PC-3 (cell line): ENCODE measurements at regions not wholly inside any gene's neighbourhood (a gene's known extent, or its start where the extent isn't known, plus 50 kb on each side); places are given as distances from the start of the nearest gene placed in this dataset.
A peak's percentile ranks its signal among the peaks of the same experiment; 100 is the strongest.

ENCODE experiments used
- ATAC-seq: fragments of 200-7000 bp; cut with Tn5 transposase; 2 replicates; pipeline ENCODE4 v1.9.1; 2020; ENCODE audit warnings: mild to moderate bottlenecking, moderate library complexity
- BruUV-seq: library from RNA; stranded (reverse); fragments of 400-500 nt; replicated peaks from 2 replicates; lab custom pipeline; 2021; lab: Mats Ljungman, UMichigan
- CTCF ChIA-PET: fragments of 300-600 bp; sonication (Branson Sonifier 250); formaldehyde crosslinking; loops from one replicate; lab custom pipeline; 2022; ENCODE audit warnings: antibody characterized with exemption; lab: Charles Lee
- POLR2A ChIA-PET: fragments of 300-600 bp; sonication (Branson Sonifier 250); formaldehyde crosslinking; loops from one replicate; lab custom pipeline; 2022; ENCODE audit warnings: antibody characterized with exemption; ENCODE audit not compliant: unreplicated experiment; lab: Charles Lee
- DNase-seq: peaks from one replicate; pipeline ENCODE4 v3.0.0-alpha.2; 2015
- H2AFZ ChIP-seq: fragments of 300-600 bp; sonication (generic); 2 replicates; pipeline ENCODE4 v1.6.0; 2016; ENCODE audit warnings: antibody characterized with exemption, low read length
- H3F3A ChIP-seq: fragments of 300-600 bp; sonication (generic); one replicate; pipeline ENCODE4 v1.6.0; 2017; ENCODE audit warnings: antibody characterized with exemption, low read length, control low read depth, mild to moderate bottlenecking; ENCODE audit not compliant: unreplicated experiment
- H3K27ac ChIP-seq: fragments of 300-600 bp; sonication (generic); 2 replicates; pipeline ENCODE4 v1.5.1; 2016; ENCODE audit warnings: mild to moderate bottlenecking, low read length
- H3K27me3 ChIP-seq: fragments of 300-600 bp; sonication (generic); 2 replicates; pipeline ENCODE4 v1.6.1; 2016; ENCODE audit warnings: low read length, mixed read lengths
- H3K36me3 ChIP-seq: fragments of 300-600 bp; sonication (generic); 2 replicates; pipeline ENCODE4 v1.6.1; 2016; ENCODE audit warnings: low read depth, mixed run types, low read length, mixed read lengths
- H3K4me1 ChIP-seq: fragments of 300-600 bp; sonication (generic); 2 replicates; pipeline ENCODE4 v1.5.1; 2016; ENCODE audit warnings: low read length; ENCODE audit not compliant: insufficient read depth
- H3K4me2 ChIP-seq: fragments of 300-600 bp; sonication (generic); 2 replicates; pipeline ENCODE4 v1.6.0; 2016; ENCODE audit warnings: low read length
- H3K4me3 ChIP-seq: fragments of 300-600 bp; sonication (generic); 2 replicates; pipeline ENCODE4 v1.5.1; 2016; ENCODE audit warnings: mild to moderate bottlenecking, low read length, mixed read lengths
- H3K79me2 ChIP-seq: fragments of 300-600 bp; sonication (generic); 2 replicates; pipeline ENCODE4 v1.6.1; 2017; ENCODE audit warnings: low read length, mixed read lengths
- H3K9ac ChIP-seq: fragments of 300-600 bp; sonication (generic); 2 replicates; pipeline ENCODE4 v1.6.0; 2016; ENCODE audit warnings: mild to moderate bottlenecking, low read length
- H3K9me2 ChIP-seq: fragments of 300-600 bp; sonication (generic); replicated peaks from 2 replicates; pipeline ENCODE4 v1.6.1; 2016; ENCODE audit warnings: mixed run types, low read length, mixed read lengths
- H3K9me3 ChIP-seq: fragments of 300-600 bp; sonication (generic); 2 replicates; pipeline ENCODE4 v1.6.1; 2016; ENCODE audit warnings: low read length, mixed read lengths
- H4K20me1 ChIP-seq: fragments of 300-600 bp; sonication (generic); 2 replicates; pipeline ENCODE4 v1.6.1; 2016; ENCODE audit warnings: low read length, mixed read lengths
- EZH2 ChIP-seq: fragments of 300-600 bp; sonication (generic); IDR thresholded peaks from one replicate; pipeline ENCODE4 v1.6.1; 2017; ENCODE audit warnings: antibody characterized with exemption, mild to moderate bottlenecking, low read length; ENCODE audit not compliant: unreplicated experiment
- EZH2phosphoT487 ChIP-seq: fragments of 300-600 bp; sonication (generic); IDR thresholded peaks from 2 replicates; pipeline ENCODE4 v1.6.1; 2018; ENCODE audit warnings: mild to moderate bottlenecking, antibody characterized with exemption, low read length, borderline replicate concordance
- intact Hi-C: fragments of 100-400 bp; cut with micrococcal nuclease; formaldehyde crosslinking; loops from 2 replicates; pipeline ENCODE4 v1.9.0; 2023
- TF ChIP-seq, protein P1 (sequence below): fragments of 300-600 bp; sonication (generic); conservative IDR thresholded peaks from 2 replicates; pipeline ENCODE4 v1.5.1; 2017; ENCODE audit warnings: antibody characterized with exemption, low read depth, mild to moderate bottlenecking, low read length

DNA sequence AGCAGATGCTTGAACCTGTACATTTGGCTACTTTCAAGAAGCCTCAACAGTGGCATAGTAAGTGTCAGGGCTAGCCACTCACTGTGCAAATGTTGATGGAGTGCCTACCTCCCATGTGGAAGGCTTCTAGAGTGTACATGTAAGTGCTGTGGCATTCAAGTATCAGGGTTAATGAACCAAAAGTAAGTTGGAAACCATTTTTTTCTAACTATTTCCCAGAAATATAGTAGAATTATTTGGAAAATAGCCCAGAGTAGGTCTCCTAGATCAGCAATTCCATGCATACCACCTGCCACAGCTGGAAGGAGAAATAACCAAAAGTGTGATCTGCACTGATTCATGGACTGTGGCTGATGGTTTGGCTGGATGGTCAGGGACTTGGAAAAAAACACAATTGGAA lies 53.3 kb downstream of the FOXD1 start:
- Histone ChIP-seq H3K27ac (no peak overlapping the region), H3K9ac (no peak overlapping the region), H3K4me3 (no peak overlapping the region), H3K36me3 (no peaks in the 10 kb centered on the region), H3K9me2 (no peaks in the 10 kb centered on the region), H3K4me2 (no peak overlapping the region), H3F3A (no peaks in the 10 kb centered on the region), H4K20me1 (no peaks in the 10 kb centered on the region), H3K27me3 (no peaks in the 10 kb centered on the region), H2AFZ (no peak overlapping the region), H3K79me2 (no peaks in the 10 kb centered on the region), H3K4me1 (no peaks in the 10 kb centered on the region), H3K9me3 (no peaks in the 10 kb centered on the region)
- ATAC-seq = no peak
- no TSS peak for BruUV-seq
- intact Hi-C loops = no loop called here
- ChIA-PET CTCF (no interaction called here), POLR2A (no interaction called here)
- TF ChIP-seq EZH2 = no peak
- TF ChIP-seq, protein P1, sequence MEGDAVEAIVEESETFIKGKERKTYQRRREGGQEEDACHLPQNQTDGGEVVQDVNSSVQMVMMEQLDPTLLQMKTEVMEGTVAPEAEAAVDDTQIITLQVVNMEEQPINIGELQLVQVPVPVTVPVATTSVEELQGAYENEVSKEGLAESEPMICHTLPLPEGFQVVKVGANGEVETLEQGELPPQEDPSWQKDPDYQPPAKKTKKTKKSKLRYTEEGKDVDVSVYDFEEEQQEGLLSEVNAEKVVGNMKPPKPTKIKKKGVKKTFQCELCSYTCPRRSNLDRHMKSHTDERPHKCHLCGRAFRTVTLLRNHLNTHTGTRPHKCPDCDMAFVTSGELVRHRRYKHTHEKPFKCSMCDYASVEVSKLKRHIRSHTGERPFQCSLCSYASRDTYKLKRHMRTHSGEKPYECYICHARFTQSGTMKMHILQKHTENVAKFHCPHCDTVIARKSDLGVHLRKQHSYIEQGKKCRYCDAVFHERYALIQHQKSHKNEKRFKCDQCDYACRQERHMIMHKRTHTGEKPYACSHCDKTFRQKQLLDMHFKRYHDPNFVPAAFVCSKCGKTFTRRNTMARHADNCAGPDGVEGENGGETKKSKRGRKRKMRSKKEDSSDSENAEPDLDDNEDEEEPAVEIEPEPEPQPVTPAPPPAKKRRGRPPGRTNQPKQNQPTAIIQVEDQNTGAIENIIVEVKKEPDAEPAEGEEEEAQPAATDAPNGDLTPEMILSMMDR = no peak
- no peak for TF ChIP-seq EZH2phosphoT487
- DNase-seq = no peak

DNA sequence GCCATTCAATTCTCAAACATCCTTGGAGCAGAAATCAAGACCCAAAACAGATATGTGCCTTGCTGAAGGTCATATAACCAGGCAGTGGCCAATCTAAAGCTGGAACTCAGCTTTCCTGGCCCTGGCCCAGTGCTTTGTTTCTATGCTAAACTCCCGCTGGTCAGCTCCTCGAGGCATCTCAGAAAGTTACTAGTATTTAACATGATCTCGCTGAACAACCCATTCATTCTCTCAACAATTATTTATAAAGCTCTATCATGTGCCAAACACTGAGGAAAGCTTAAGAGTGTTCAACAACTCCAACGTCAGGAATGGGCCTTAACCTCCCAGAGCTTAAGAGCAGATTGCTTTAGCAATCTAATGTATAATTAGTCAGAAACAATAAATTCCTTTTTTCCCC lies 54.0 kb downstream of the FOXD1 start:
- H3K9ac ChIP-seq = no peak overlapping the region
- H3K9me2 ChIP-seq = no peaks in the 10 kb centered on the region
- no peaks in the 10 kb centered on the region for H3K79me2 ChIP-seq
- CTCF ChIA-PET = no interaction called here
- H3K36me3 ChIP-seq = no peaks in the 10 kb centered on the region
- TF ChIP-seq EZH2phosphoT487 = no peak
- no peak for TF ChIP-seq EZH2
- TF ChIP-seq, protein P1 = no peak
- H4K20me1 ChIP-seq = no peaks in the 10 kb centered on the region
- H3F3A ChIP-seq = no peaks in the 10 kb centered on the region
- no peak overlapping the region for H3K4me3 ChIP-seq
- no peaks in the 10 kb centered on the region for H3K4me1 ChIP-seq
- ATAC-seq (no peak), DNase-seq (no peak)
- H2AFZ ChIP-seq = no peak overlapping the region
- H3K9me3 ChIP-seq = no peaks in the 10 kb centered on the region
- POLR2A ChIA-PET = no interaction called here
- H3K27ac ChIP-seq = no peak overlapping the region
- no TSS peak for BruUV-seq
- intact Hi-C loops = no loop called here
- no peaks in the 10 kb centered on the region for H3K27me3 ChIP-seq
- H3K4me2 ChIP-seq = no peak overlapping the region

DNA sequence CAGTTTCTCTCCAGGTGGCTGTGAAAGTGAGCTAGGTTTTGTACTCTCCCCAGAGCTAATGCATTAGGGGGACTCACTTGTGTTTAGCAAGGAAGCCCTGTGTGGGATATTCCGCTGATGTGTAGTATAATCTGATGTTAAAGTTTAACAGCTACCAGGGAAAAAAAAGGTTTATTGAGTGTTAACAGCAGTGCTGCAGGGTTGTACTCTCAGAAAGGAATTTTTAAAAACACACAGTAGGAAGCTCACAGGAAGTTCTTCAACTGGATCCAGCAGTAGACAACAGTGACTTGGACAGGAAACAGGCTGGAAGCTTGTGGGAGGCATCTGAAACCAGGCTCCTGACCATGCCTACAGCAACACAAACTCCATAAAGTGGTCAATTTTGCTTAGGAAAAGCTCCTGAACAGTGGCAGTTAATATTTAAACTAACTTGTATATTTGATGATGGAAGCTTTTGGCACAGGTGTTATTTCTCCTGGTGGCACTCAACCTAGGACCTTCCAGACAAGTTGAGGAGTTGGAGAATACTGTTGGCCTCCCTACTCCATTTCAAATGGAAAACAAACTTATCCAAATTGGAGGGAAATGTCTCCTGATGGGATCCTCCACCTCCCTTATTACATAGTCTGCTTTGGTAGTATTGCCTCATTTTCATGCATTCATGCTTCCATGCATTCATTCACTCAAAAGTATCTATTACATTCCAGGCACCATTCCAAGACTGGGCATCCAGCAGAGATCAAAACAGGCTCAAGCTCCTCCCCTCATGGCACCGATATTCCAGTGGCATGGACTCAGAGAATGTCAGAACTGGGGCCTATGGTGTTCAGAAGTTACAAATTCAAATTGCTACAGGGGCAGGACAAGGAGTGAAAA lies 54.7 kb downstream of the FOXD1 start:
- Histone ChIP-seq H3K27me3 (no peaks in the 10 kb centered on the region), H3K4me1 (no peaks in the 10 kb centered on the region), H3K79me2 (no peaks in the 10 kb centered on the region), H3K9me2 (no peaks in the 10 kb centered on the region), H3K4me2 (no peak overlapping the region), H4K20me1 (no peaks in the 10 kb centered on the region), H2AFZ (no peak overlapping the region), H3K27ac (no peak overlapping the region), H3K36me3 (no peaks in the 10 kb centered on the region), H3K9me3 (no peaks in the 10 kb centered on the region), H3F3A (no peaks in the 10 kb centered on the region), H3K9ac (no peak overlapping the region), H3K4me3 (no peak overlapping the region)
- ATAC-seq (no peak), DNase-seq (peak; percentile 22)
- CTCF ChIA-PET = no interaction called here
- POLR2A ChIA-PET = no interaction called here
- TF ChIP-seq EZH2phosphoT487 (no peak), EZH2 (no peak)
- TF ChIP-seq, protein P1 = no peak
- BruUV-seq = no TSS peak
- intact Hi-C loops = no loop called here
